HuH-7 (cell line): ENCODE measurements at regions not wholly inside any gene's neighbourhood (a gene's known extent, or its start where the extent isn't known, plus 50 kb on each side); places are given as distances from the start of the nearest gene placed in this dataset.
"Not testable (repeated sequence)": the region's sequence is repeated elsewhere in the genome, so short reads cannot be mapped to it uniquely, and the experiment has no call there.

Experiments used
- DNase-seq: peaks from one replicate; pipeline ENCODE4 v3.0.0; 2011; ENCODE audit warnings: low spot score

GRCh38 chr4:187069398-187069797 lies 345.7 kb upstream of the FAT1 start:
- DNase-seq, result no peak

- no peak for DNase-seq
Measured at GRCh38 chr4:187070158-187070557, 346.5 kb upstream of the FAT1 start.

GRCh38 chr4:187070740-187071139 lies 347.1 kb upstream of the FAT1 start:
- no peak for DNase-seq

- DNase-seq, result no peak
Measured at GRCh38 chr4:187071946-187072600, 348.4 kb upstream of the FAT1 start.

GRCh38 chr4:187073820-187074219 lies 350.2 kb upstream of the FAT1 start:
- DNase-seq, result no peak

- DNase-seq, result no peak
Measured at GRCh38 chr4:187075514-187075913, 351.9 kb upstream of the FAT1 start.

GRCh38 chr4:187077744-187078401 lies 354.2 kb upstream of the FAT1 start:
- no peak for DNase-seq

- DNase-seq, result no peak
Measured at GRCh38 chr4:187084701-187085100, 361.0 kb upstream of the FAT1 start.

- no peak for DNase-seq
Measured at GRCh38 chr4:187085339-187085738, 361.7 kb upstream of the FAT1 start.

- no peak for DNase-seq
Measured at GRCh38 chr4:187086151-187086550, 362.5 kb upstream of the FAT1 start.

- no peak for DNase-seq
Measured at GRCh38 chr4:187088070-187088799, 364.6 kb upstream of the FAT1 start.

- DNase-seq, result no peak
Measured at GRCh38 chr4:187090401-187090800, 366.7 kb upstream of the FAT1 start.

GRCh38 chr4:187090832-187091231 lies 367.2 kb upstream of the FAT1 start:
- DNase-seq, result not testable (repeated sequence)

GRCh38 chr4:187094144-187094543 lies 370.5 kb upstream of the FAT1 start:
- no peak for DNase-seq

GRCh38 chr4:187098429-187098828 lies 374.8 kb upstream of the FAT1 start:
- no peak for DNase-seq

- no peak for DNase-seq
Measured at GRCh38 chr4:187103351-187103750, 379.7 kb upstream of the FAT1 start.

- DNase-seq, result no peak
Measured at GRCh38 chr4:187108845-187109244, 385.2 kb upstream of the FAT1 start.

GRCh38 chr4:187109636-187110035 lies 386.0 kb upstream of the FAT1 start:
- no peak for DNase-seq

- no peak for DNase-seq
Measured at GRCh38 chr4:187118166-187118565, 394.5 kb upstream of the FAT1 start.

GRCh38 chr4:187118602-187119120 lies 395.0 kb upstream of the FAT1 start:
- DNase-seq, result no peak

- no peak for DNase-seq
Measured at GRCh38 chr4:187124331-187124730, 400.7 kb upstream of the FAT1 start.

- no peak for DNase-seq
Measured at GRCh38 chr4:187125062-187125461, 401.4 kb upstream of the FAT1 start.

- no peak for DNase-seq
Measured at GRCh38 chr4:187127456-187127855, 403.8 kb upstream of the FAT1 start.
